T-helper 2 cell treated with Interferon-gamma antibody and Interleukin-4, amounts not matched to agents 100 ng/mL and 5 ng/mL, for 36 hours (primary cell): ENCODE measurements at regions not wholly inside any gene's neighbourhood (a gene's known extent, or its start where the extent isn't known, plus 50 kb on each side); places are given as distances from the start of the nearest gene placed in this dataset.

ENCODE experiments used
- intact Hi-C: fragments of 100-400 bp; cut with micrococcal nuclease; formaldehyde crosslinking; loops from one replicate; pipeline ENCODE4 v1.15.1; 2023

DNA sequence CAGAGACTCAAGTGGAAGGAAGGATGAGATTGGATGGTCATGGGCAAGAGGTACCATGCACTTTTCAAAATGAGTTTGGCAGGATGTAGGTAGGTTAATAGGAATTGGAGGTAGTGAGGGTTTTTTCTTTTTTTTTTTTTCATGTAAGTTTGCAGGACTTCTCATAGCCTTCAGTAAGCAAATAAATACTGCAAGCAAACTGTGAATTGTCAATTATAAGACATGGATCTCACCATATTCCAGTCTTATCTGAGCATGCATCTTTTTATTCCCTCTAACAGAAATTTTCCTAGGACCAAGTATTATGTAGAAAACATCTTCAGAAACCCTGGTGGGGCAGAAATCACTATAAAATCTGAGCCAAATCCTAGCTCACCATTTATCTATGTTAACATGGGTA, 584.6 kb upstream of the CDH5 start:
- intact Hi-C loops, result no loop called here

DNA sequence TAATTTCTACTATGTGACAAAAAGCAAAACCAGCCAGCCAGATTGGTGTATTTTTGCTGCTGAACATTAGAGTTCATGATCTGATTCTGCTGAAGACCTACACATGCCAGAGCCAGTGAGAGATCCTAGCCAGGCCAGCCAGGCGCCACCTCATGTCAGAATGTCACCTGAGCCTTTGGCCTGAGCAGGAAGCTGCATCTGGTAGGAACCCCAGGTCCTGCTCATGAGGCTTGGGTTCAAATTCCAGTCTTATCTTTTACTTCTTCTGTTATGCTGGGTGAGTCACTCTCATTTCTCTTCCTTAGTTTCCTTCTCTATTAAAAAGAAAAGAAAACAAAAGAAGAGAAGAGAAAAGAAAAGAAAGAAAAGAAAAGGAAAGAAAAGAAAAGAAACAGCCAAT, 585.1 kb upstream of the CDH5 start:
- intact Hi-C loops, result no loop called here

DNA sequence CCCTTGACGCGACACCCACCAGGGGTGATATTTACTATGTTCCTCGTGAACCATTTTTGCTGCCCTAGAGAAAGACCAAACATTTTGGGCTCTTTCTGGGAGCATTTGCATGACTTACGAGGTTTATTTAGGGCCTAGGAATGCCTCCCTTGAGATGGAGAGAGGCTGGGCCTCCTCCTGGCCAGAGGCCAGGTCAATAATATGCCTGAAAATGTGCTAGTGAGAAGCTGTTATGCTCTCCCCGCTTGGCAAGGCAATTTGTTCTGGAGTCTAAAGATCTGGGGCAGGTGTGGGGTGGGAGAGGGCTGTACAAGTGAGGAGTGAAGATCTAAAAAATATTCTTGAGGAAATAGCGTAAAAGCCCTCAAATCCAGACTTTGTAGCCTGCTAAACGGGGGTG, 587.3 kb upstream of the CDH5 start:
- intact Hi-C loops, result no loop called here

DNA sequence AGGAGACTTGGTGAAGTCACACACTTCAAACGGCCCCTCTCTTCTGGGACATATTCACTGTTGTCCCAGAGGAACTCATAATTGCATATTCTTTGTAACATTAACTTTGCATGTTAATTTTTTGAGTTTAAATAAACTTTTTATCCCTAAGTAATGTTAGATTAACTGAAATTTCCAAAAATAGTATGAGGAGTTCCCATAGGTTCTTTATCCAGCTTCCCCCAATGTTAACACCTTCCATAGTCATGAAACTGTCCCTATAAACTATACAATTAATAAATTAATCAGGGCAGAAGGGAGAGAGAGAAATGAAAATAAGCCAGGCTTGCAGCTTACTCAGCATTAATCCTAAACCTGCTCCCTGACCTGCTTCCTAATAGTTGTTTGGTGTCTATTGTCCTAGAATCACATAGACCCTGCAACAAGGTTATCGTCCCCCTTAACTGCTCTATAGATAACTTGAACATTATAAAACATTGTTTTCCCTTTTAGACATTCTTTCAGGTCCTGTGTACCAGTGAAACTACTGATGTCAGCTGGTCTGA, 589.8 kb upstream of the CDH5 start:
- intact Hi-C loops, result no loop called here

DNA sequence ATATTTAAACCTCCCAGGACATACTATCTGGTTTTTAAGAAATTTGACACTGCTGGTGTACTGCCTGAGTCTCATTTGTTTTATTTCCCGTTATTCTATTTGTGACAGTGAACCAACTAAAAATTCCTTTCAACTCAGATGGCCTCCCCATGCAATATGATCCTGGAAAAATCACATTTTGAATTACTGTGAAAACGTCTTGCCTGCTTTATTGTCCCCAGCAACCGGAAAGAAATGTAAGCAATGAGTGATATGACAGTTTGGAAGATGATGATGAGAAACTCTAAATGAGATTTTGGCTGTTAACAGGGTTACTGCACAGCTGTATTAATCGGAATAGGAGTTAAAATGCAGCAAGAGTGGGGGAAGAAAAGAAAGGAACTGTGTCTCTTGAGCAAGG, 590.7 kb upstream of the CDH5 start:
- intact Hi-C loops, result no loop called here

DNA sequence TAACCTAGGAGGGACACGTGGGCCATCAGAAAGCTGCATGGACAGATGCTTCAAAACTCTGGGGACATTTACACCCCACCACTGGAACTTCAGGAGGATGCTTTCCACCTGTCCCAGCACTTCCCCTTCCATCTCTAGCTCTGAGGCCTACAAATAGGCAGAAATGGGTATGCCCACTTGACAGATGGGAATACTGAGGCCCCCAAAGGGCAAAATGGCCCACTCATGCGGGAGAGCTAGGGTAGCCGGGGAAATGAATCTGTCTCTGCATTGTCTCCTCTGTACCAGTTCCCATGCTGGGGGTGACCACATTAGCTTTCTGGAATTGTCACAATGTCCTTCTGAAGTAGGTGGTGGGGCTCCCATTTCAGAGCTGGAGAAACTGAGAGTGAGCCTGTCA, 592.1 kb upstream of the CDH5 start:
- intact Hi-C loops, result no loop called here

DNA sequence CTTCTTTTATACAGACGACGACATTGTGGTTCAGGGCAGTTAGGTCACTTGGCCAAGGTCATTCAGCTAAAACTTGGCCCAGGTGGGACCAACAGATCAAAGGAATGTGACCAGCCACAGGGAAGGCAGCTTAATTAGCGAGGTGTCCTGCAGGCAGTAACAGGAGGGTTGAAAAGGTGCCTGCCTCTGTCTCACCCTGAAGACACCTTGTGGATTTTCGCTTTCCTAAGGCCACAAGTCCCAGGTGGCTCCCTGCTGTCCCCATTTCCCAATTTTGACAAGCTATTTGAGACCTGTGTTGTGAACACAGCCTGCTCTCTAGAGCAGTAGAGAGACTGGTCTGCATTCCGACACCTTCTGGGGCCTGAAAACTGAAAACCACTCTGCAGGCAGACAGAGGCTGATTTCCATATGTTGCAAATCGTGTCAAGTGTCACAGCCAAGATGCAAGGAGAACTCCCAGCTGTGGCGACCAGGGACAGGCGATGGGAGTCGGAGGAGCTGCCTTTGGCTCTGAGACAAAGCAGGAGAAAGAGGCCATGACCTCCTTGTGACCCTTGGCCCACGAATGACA, 593.1 kb upstream of the CDH5 start:
- intact Hi-C loops, result no loop called here

DNA sequence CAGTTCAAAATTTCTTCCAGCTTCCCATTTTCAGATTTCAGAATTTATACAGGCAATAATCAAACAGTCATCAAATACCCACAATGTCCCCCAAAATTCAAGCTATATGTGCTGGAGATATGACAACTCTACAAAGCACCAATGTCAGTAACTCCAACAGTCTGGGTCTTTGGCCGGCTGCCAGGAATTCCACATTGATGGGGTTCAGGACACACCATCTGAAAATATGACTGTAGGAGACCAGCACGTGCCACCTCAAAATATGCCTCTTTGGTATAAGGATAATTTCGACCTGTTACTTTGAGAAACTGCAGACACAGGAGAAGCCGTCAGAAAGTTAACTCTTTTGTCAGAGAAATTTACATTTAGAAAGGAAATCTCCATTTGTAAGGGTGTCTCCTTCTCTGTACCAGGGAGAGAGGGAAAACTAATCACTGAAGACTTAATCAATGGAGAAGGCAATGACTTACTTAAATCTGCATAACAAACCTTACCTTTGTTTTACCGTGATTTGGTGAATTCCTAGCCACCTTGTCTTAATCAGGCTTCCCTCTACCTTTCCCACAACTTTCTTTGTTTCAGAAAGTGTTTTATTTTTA, 594.3 kb upstream of the CDH5 start:
- intact Hi-C loops, result no loop called here

DNA sequence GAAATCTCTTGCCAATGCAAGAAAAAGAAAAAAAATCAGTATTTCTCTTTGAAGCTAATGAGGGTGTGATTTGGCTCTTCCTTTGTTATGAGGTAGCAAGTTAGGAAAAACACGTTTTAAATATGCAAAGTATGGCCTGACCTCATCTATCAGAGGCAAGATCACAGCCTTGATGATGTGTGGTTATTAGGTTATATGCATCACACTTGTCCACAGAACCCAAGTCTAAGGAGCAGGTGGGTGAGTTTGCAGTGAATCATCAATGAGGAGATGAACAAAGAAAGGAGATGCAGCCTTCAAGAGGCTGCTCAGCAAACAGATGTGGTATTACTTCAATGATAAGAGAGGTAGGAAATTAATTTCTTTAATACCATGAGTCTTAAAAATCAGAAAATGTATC, 594.8 kb upstream of the CDH5 start:
- intact Hi-C loops, result no loop called here

DNA sequence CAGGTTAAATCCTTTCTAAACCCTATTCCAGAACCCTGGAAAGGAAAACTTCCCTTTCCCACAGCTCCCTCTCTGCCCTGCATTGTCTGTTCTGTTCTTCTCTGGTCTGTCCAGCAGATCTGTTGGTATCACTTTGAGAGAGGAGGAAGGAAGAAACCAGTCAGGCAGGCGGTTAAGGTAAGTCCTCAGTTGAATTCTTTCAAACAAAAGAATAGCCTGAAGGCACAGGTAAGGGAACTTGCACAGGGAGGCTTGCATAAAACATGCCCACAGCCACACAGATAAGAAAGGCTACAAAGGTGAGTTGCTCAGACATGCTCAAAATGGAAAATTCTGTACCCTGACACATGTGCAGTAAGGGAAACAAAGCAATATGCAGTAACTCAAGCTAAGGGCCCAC, 595.7 kb upstream of the CDH5 start:
- intact Hi-C loops, result no loop called here

DNA sequence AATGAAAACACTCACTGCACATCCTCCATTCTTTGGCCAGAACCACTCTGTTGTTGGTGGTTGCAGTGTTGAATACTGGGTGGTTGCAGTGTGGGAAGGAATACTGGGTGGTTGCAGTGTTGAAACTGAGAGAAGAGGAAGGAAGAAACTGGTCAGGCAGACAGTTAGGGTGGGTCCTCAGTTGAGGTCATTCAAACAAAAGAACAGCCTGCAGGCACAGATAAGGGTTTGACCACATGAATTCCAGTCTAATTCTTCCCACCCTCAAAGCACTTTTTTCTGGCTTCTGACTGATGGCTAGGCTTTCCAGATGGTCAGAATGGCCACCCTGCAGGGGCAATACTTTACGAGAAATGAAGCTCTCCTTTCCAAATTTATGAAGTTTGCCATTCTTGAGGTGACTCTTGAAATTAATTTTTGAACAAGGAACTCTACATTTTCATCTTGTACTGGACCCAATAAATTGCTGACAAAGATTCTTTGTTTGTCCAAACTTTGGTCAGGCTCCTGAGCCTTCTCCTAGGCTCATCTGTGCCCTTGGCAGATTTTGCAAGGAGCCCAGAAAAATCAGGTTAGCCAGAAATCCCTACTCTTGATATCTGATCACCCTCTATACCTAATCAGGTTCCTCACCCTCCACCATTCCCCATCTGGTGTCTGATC, 596.6 kb upstream of the CDH5 start:
- intact Hi-C loops, result no loop called here

DNA sequence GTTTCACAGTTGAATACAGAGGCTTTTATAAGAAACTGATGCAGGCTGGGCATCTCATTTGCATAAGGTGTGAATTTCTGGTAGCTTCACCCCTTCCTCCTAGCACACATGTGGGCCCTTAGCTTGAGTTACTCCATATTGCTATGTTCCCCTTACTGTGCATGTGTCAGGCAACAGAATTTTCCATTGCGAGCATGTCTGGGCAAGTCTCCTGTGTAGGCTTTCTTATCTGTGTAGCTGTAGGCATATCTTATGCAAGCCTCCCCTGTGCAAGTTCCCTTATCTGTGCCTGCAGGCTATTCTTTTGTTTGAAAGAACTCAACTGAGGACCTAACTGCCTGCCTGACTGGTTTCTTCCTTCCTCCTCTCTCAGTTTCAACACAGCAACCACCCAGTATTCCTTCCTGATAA, 597.4 kb upstream of the CDH5 start:
- intact Hi-C loops, result no loop called here

DNA sequence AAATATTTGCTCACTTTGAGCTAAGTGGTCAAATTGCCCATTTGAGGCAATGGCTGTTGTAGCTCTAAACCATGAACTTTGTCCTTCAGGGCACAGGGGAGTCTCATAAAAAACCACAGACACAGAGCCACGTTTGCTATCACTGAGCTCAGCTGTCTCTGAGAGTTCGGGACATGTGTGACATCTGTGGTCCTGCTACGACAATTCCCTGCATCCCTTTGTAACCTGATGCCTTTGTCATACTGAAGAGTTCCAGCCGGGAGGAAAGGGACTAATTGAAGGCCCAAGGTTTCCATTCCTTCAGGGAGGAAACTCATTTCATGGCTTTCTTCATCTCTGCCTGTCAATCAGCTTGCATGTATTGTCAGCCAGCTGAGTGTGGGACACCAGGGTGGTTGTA, 599.4 kb upstream of the CDH5 start:
- intact Hi-C loops, result no loop called here

DNA sequence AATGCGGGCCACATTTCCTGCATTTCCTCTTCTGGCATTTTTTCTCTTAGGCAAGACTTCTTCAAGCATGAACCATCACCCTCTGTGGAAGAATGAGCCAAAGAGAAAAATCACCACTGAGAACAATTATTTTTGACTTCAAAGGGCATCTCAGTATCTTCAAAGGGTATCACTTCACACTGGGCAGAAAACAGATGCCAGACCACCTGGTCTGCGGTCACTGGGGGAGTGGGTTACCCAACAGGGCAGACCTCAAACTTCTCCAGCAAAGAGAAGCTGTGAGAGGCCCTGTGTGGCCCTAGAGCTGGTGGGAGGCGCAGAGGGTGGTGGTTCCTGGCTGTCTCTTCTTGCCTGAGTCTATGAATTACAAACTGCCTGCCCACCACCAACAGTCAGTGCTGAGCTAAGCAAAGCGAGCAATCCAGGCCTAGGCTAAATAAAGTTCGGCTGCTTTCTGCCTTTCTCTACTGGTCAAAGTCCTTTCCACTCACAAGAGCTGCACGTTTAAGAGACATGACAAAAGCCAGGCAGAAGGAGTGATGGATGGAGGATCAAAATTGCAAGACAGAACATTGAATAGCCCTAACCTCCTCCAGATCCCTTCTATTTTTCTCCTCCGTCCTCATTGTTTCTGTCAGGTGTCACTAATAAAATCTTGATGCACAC, 602.7 kb upstream of the CDH5 start:
- intact Hi-C loops, result loop anchor here (5.0 kb wide), 1 partner anchor 269 kb away; no protein-coding TSS in a partner anchor

DNA sequence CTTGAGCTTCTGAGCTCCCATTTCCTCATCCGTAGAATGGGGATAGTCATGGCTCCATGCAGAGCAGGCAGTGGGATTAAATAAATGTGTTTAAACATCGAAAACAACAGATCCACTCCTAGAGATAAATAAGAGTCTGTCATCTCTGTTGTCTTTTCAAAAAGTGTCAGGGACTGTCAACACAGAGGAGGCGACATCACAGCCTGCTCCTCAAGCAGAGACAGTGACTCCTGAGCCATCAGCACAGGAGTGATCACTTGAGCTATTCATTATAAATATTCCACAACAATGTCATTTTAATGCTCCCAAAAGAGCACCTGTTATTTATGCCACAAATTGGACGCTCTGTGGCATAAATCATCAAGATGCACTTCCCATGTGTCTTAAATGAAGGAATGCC, 605.6 kb upstream of the CDH5 start:
- intact Hi-C loops, result loop anchor here (5.0 kb wide), 1 partner anchor 271 kb away; no protein-coding TSS in a partner anchor

DNA sequence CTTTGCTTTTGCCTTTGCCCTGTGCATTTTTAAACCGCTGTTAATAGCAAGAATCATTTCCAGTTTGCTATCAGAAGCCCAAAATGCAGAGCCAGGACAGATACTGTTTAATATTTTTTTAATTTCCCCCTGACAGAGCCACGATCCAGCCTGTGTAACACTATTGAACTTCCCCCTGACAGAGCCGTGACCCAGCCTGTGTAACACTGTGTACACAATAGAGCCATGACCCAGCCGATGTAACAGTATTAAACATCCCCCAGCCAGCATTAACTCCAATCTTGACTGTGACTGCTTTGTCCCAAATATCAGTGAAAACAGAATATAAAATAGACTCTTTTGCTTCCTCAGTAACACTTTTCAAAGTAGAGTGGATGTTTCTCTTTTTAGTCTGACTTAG, 607.9 kb upstream of the CDH5 start:
- intact Hi-C loops, result no loop called here

DNA sequence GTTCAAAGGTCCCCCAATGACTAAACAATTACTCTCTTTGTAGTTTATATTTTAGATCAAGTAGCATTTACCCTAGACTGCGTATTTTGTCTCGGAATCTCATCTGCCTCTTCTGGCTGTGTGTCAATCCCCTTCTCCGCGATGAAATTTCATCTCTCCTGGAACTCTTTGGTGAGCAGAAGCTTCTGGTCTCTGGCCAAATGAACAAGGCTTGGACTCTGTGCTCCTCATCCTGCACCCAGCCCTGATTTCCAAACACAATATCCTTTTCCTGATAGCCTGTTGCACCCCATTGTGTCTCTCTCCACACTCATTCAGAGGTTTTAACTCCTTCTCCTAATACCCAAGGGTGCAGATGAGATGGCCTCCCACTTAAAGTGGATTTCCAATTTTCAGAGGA, 609.4 kb upstream of the CDH5 start:
- intact Hi-C loops, result no loop called here

DNA sequence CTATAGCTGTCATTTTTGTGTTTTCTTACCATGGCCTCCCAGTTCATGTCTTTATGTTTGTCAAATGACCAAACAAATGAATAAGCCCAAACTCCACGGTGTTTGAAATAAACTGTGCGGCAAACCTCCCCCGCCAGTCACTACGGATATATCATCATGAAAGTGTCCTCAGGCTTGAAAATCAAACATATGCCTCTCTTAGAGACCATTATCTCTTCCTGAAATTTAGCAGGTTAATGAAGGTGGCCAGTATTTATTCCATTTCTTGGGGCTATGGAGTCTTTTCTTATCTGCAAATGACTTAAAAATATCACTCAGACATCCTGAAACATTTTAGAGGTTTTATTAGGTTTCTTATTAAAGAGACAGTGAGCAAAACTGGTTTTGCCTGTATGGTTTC, 610.3 kb upstream of the CDH5 start:
- intact Hi-C loops, result no loop called here

DNA sequence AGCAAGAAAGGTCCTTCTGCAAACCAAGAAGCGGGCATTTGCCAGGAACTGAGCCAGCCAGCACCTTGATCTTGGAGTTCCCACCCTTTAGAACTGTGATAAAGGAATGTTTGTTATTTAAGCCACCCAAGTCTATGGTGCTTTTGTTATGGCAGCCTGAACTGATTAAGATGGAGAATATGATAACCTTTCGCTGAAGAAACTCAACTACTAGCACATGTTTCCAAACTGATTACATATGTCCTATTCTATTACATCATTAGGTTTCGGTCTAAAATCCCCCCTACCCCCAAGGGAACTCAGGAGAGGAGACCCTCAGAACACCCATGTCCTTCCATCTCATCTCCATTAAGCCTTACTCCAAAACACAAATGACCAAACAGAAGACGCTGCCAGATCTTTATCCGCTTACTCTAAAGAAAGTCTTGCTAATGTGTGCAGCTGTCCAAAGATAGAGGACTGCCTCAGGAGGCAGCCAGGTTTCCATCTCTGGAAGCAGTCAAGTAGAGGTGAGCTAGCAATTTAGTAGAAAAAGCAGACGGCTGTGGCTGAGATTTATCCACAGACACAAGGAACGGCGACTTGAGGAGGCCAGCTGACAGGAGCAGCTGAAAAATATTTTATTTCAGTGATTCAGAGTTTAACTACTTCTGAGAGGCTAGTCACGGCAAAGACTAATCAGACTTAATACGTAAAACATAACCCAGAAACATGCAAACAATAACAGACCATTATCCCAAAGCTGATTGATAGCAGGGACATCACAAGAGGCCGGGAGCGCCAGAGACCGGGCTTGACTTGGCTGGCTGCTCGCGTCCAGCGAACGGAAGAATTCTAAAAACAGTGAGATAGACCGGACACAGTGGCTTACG, 611.4 kb upstream of the CDH5 start:
- intact Hi-C loops, result no loop called here

DNA sequence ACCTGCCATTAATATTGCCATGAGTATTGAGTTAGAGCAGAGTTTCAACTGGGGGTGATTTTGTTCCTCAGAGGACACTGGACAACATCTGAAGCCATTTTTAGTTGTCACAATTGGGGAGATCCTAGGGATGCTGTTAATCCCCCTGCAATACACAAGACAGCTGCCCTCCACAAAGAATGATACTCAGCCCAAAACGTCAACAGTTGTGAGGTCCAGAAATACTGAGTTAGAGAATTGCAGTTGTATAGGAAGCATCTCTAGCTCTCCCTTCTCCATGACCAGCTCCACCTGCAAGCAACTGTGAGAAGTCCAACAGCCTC, 614.0 kb upstream of the CDH5 start:
- intact Hi-C loops, result no loop called here
